OCI-LY7 (cell line): ENCODE measurements at regions not wholly inside any gene's neighbourhood (a gene's known extent, or its start where the extent isn't known, plus 50 kb on each side); places are given as distances from the start of the nearest gene placed in this dataset.

Source experiments
- EZH2phosphoT487 ChIP-seq: fragments of 200-600 bp; sonication (generic); IDR thresholded peaks from 2 replicates; pipeline ENCODE4 v1.6.1; 2018; ENCODE audit warnings: low read depth, borderline replicate concordance, mild to moderate bottlenecking, mixed run types, antibody characterized with exemption, low read length, moderate library complexity, mixed read lengths
- TF ChIP-seq, protein P1 (sequence below): fragments of 200-600 bp; sonication (generic); conservative IDR thresholded peaks from 2 replicates; pipeline ENCODE4 v1.5.1; 2014; ENCODE audit warnings: mild to moderate bottlenecking, antibody characterized with exemption, low read length, moderate library complexity, mixed read lengths

DNA sequence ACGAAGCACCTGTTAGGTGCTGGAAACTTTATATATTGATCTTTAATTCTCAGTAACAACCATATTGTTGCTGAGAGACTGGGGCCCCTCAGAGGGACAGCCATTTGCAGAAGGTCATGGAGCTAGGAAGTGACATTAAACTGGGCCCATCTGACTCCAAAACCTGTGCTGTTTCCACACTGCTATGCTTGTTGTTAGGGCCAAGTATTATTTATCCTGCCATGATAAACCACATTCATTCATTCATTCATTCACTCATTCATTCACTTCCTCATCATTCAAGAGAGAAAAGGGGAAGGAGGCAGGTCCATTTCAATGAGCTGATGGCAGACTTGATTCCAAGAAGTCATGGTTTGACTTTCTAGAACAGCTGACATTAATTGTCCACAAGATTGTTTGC lies 237.4 kb downstream of the STIM2 start:
- TF ChIP-seq, protein P1, sequence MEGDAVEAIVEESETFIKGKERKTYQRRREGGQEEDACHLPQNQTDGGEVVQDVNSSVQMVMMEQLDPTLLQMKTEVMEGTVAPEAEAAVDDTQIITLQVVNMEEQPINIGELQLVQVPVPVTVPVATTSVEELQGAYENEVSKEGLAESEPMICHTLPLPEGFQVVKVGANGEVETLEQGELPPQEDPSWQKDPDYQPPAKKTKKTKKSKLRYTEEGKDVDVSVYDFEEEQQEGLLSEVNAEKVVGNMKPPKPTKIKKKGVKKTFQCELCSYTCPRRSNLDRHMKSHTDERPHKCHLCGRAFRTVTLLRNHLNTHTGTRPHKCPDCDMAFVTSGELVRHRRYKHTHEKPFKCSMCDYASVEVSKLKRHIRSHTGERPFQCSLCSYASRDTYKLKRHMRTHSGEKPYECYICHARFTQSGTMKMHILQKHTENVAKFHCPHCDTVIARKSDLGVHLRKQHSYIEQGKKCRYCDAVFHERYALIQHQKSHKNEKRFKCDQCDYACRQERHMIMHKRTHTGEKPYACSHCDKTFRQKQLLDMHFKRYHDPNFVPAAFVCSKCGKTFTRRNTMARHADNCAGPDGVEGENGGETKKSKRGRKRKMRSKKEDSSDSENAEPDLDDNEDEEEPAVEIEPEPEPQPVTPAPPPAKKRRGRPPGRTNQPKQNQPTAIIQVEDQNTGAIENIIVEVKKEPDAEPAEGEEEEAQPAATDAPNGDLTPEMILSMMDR: no peak
- no peak for TF ChIP-seq EZH2phosphoT487
